Vagina (tissue), 2 donors: ENCODE measurements at regions not wholly inside any gene's neighbourhood (a gene's known extent, or its start where the extent isn't known, plus 50 kb on each side); places are given as distances from the start of the nearest gene placed in this dataset.

ENCODE experiments used
- DNase-seq, 2 donors: peaks; one replicate each; pipeline ENCODE4 v3.0.0-alpha.2; 2017; ENCODE audit errors: extremely low spot score in 2 of 2
- H3K27ac ChIP-seq: fragments of 200-600 bp; sonication (generic); one replicate; pipeline ENCODE4 v1.5.1; 2019
- H3K27me3 ChIP-seq: fragments of 200-600 bp; sonication (generic); one replicate; pipeline ENCODE4 v1.5.1; 2019
- H3K36me3 ChIP-seq, 2 donors: fragments of 200-600 bp; sonication (generic); one replicate each; pipeline ENCODE4 v1.5.1; 2017 to 2019
- H3K4me1 ChIP-seq: fragments of 200-600 bp; sonication (generic); one replicate; pipeline ENCODE4 v1.5.1; 2019
- H3K4me3 ChIP-seq, 2 donors: fragments of 200-600 bp; sonication (generic); 1 replicate in 1 of 2; 2 replicates in 1 of 2; pipeline ENCODE4 v1.5.1; 2016 to 2019
- H3K9me3 ChIP-seq: fragments of 200-600 bp; sonication (generic); one replicate; pipeline ENCODE4 v1.5.1; 2019
- CTCF ChIP-seq, 3 experiments: fragments of 450-650 bp in 2 of 3; fragments of 200-600 bp in 1 of 3; sonication (generic) in 1 of 3; IDR thresholded peaks; one replicate each; pipeline ENCODE4 v1.5.1; 2017 to 2019; ENCODE audit warnings: antibody characterized with exemption in 3 of 3, mild to moderate bottlenecking in 2 of 3, moderate library complexity in 2 of 3
- POLR2A ChIP-seq, 2 donors: fragments of 450-650 bp; IDR thresholded peaks; one replicate each; pipeline ENCODE4 v1.6.1; 2017; ENCODE audit warnings: antibody characterized with exemption in 2 of 2, mild to moderate bottlenecking in 2 of 2, moderate library complexity in 2 of 2
- POLR2AphosphoS5 ChIP-seq, 2 donors: sonication (generic); formaldehyde crosslinking; IDR thresholded peaks; one replicate each; pipeline ENCODE4 v1.9.0; 2017; ENCODE audit warnings: antibody characterized with exemption in 2 of 2, mild to moderate bottlenecking in 2 of 2, low read depth in 1 of 2; ENCODE audit not compliant: insufficient read depth in 1 of 2
- intact Hi-C: fragments of 100-400 bp; cut with DNase I; formaldehyde crosslinking; loops from one replicate; pipeline ENCODE4 v1.15.1; 2023

- DNase-seq, result no peak
- Histone ChIP-seq H3K4me3 (no peak overlapping the region), H3K4me1 (peaks cover 12% of the 10 kb centered on the region), H3K9me3 (no peaks in the 10 kb centered on the region), H3K36me3 (no peaks in the 10 kb centered on the region), H3K27me3 (no peaks in the 10 kb centered on the region), H3K27ac (no peak overlapping the region)
- intact Hi-C loops, result no loop called here
- TF ChIP-seq POLR2A (IDR thresholded peaks at IDR 0.05), result no peak
- no peak for TF ChIP-seq CTCF (IDR thresholded peaks at IDR 0.05)
- TF ChIP-seq POLR2AphosphoS5 (IDR thresholded peaks at IDR 0.05; ENCODE audit: insufficient read depth in 1 of 2, low read depth in 1 of 2), result no peak
Observed at GRCh38 chr2:177048981-177049380, 163.6 kb upstream of the HNRNPA3 start.

GRCh38 chr2:177051278-177051677, 161.3 kb upstream of the HNRNPA3 start:
- no peak for DNase-seq
- Histone ChIP-seq H3K4me3 (no peak overlapping the region), H3K27ac (no peak overlapping the region), H3K9me3 (no peaks in the 10 kb centered on the region), H3K27me3 (no peaks in the 10 kb centered on the region), H3K36me3 (no peaks in the 10 kb centered on the region), H3K4me1 (peaks cover 12% of the 10 kb centered on the region)
- TF ChIP-seq CTCF (IDR thresholded peaks at IDR 0.05) (no peak), POLR2AphosphoS5 (IDR thresholded peaks at IDR 0.05; ENCODE audit: insufficient read depth in 1 of 2, low read depth in 1 of 2) (no peak), POLR2A (IDR thresholded peaks at IDR 0.05) (no peak)
- intact Hi-C loops, result no loop called here

GRCh38 chr2:177052471-177052870, 160.1 kb upstream of the HNRNPA3 start:
- Histone ChIP-seq H3K27me3 (no peaks in the 10 kb centered on the region), H3K4me1 (peaks cover 12% of the 10 kb centered on the region), H3K36me3 (no peaks in the 10 kb centered on the region), H3K9me3 (no peaks in the 10 kb centered on the region), H3K27ac (no peak overlapping the region), H3K4me3 (no peak overlapping the region)
- DNase-seq, result no peak
- TF ChIP-seq POLR2AphosphoS5 (IDR thresholded peaks at IDR 0.05; ENCODE audit: insufficient read depth in 1 of 2, low read depth in 1 of 2), result no peak
- TF ChIP-seq CTCF (IDR thresholded peaks at IDR 0.05), result no peak
- TF ChIP-seq POLR2A (IDR thresholded peaks at IDR 0.05), result no peak
- intact Hi-C loops, result no loop called here

GRCh38 chr2:177053038-177053437, 159.6 kb upstream of the HNRNPA3 start:
- H3K36me3 ChIP-seq, result no peaks in the 10 kb centered on the region
- intact Hi-C loops, result no loop called here
- H3K4me1 ChIP-seq, result peaks cover 12% of the 10 kb centered on the region

GRCh38 chr2:177053716-177054115, 158.9 kb upstream of the HNRNPA3 start:
- H3K4me1 ChIP-seq, result peaks cover 12% of the 10 kb centered on the region
- H3K27ac ChIP-seq, result peak overlapping the region; percentile 15
- intact Hi-C loops, result no loop called here

More at GRCh38 chr2:177053038-177053437, 159.6 kb upstream of the HNRNPA3 start:
- Histone ChIP-seq H3K4me3 (no peak overlapping the region), H3K9me3 (no peaks in the 10 kb centered on the region), H3K27ac (peak overlapping the region; percentile 15), H3K27me3 (no peaks in the 10 kb centered on the region)
- no peak for TF ChIP-seq POLR2A (IDR thresholded peaks at IDR 0.05)
- no peak for TF ChIP-seq POLR2AphosphoS5 (IDR thresholded peaks at IDR 0.05; ENCODE audit: insufficient read depth in 1 of 2, low read depth in 1 of 2)
- TF ChIP-seq CTCF (IDR thresholded peaks at IDR 0.05), result no peak
- DNase-seq, result no peak

More at GRCh38 chr2:177053716-177054115, 158.9 kb upstream of the HNRNPA3 start:
- H3K27me3 ChIP-seq, result no peaks in the 10 kb centered on the region
- H3K9me3 ChIP-seq, result no peaks in the 10 kb centered on the region
- no peak for TF ChIP-seq POLR2A (IDR thresholded peaks at IDR 0.05)
- no peak for TF ChIP-seq POLR2AphosphoS5 (IDR thresholded peaks at IDR 0.05; ENCODE audit: insufficient read depth in 1 of 2, low read depth in 1 of 2)
- TF ChIP-seq CTCF (IDR thresholded peaks at IDR 0.05), result no peak
- no peak overlapping the region for H3K4me3 ChIP-seq
- DNase-seq, result no peak
- H3K36me3 ChIP-seq, result no peaks in the 10 kb centered on the region
